NK-92 (cell line): ENCODE measurements at regions not wholly inside any gene's neighbourhood (a gene's known extent, or its start where the extent isn't known, plus 50 kb on each side); places are given as distances from the start of the nearest gene placed in this dataset.
"Not testable (repeated sequence)": the region's sequence is repeated elsewhere in the genome, so short reads cannot be mapped to it uniquely, and the experiment has no call there.

Source experiments
- DNase-seq: peaks from one replicate; lab custom pipeline; 2025; ENCODE audit not compliant: unreplicated experiment; lab: John Stamatoyannopoulos, UW

GRCh38 chr6:26257272-26257671 lies 107.7 kb upstream of the BTN3A2 start:
- no peak for DNase-seq

- DNase-seq, result no peak
Observed at GRCh38 chr6:26258212-26258977, 106.6 kb upstream of the BTN3A2 start.

GRCh38 chr6:26260110-26260637 lies 104.8 kb upstream of the BTN3A2 start:
- no peak for DNase-seq

- no peak for DNase-seq
Observed at GRCh38 chr6:26260725-26261490, 104.1 kb upstream of the BTN3A2 start.

GRCh38 chr6:26264547-26264946 lies 100.5 kb upstream of the BTN3A2 start:
- no peak for DNase-seq

- no peak for DNase-seq
Observed at GRCh38 chr6:26267083-26267589, 97.9 kb upstream of the BTN3A2 start.

- no peak for DNase-seq
Observed at GRCh38 chr6:26268659-26269402, 96.2 kb upstream of the BTN3A2 start.

GRCh38 chr6:26269531-26270485 lies 95.2 kb upstream of the BTN3A2 start:
- DNase-seq, result no peak

GRCh38 chr6:26270486-26270861 lies 94.5 kb upstream of the BTN3A2 start:
- DNase-seq, result no peak

GRCh38 chr6:26270903-26271667 lies 93.9 kb upstream of the BTN3A2 start:
- no peak for DNase-seq

GRCh38 chr6:26271668-26272024 lies 93.4 kb upstream of the BTN3A2 start:
- no peak for DNase-seq

- no peak for DNase-seq
Observed at GRCh38 chr6:26272171-26272637, 92.8 kb upstream of the BTN3A2 start.

- DNase-seq, result no peak
Observed at GRCh38 chr6:26273673-26274588, 91.1 kb upstream of the BTN3A2 start.

GRCh38 chr6:26275663-26276062 lies 89.3 kb upstream of the BTN3A2 start:
- no peak for DNase-seq

GRCh38 chr6:26276841-26277648 lies 88.0 kb upstream of the BTN3A2 start:
- DNase-seq, result no peak

- no peak for DNase-seq
Observed at GRCh38 chr6:26278536-26278935, 86.5 kb upstream of the BTN3A2 start.

- DNase-seq, result not testable (repeated sequence)
Observed at GRCh38 chr6:26279371-26279770, 85.6 kb upstream of the BTN3A2 start.

GRCh38 chr6:26280407-26280806 lies 84.6 kb upstream of the BTN3A2 start:
- DNase-seq, result no peak
